CD4-positive, CD25-positive, alpha-beta regulatory T cell (primary cell): ENCODE measurements at regions not wholly inside any gene's neighbourhood (a gene's known extent, or its start where the extent isn't known, plus 50 kb on each side); places are given as distances from the start of the nearest gene placed in this dataset.

ENCODE experiments used
- ATAC-seq, 2 donors: fragments of 150-1000 bp; cut with Tn5 transposase; one replicate each; pipeline ENCODE4 v1.10.0; 2021; ENCODE audit warnings: low read depth in 2 of 2, moderate number of reproducible peaks in 2 of 2, moderate library complexity in 1 of 2
- DNase-seq, 3 donors: peaks; one replicate each; pipeline versions ENCODE4 v3.0.0 to v3.0.0-alpha.2; 2012 to 2022; ENCODE audit warnings: mixed read lengths in 1 of 3
- H3K27ac ChIP-seq: one replicate; pipeline ENCODE4 v1.7.0; 2013; ENCODE audit warnings: mild to moderate bottlenecking, low read length; ENCODE audit not compliant: insufficient read depth, poor library complexity, severe bottlenecking
- H3K27me3 ChIP-seq: one replicate; pipeline ENCODE4 v1.7.0; 2013; ENCODE audit warnings: low read length; ENCODE audit not compliant: control insufficient read depth, insufficient read depth
- H3K36me3 ChIP-seq: one replicate; pipeline ENCODE4 v1.7.0; 2013; ENCODE audit warnings: mild to moderate bottlenecking, low read length, moderate library complexity; ENCODE audit not compliant: control insufficient read depth, insufficient read depth
- H3K4me1 ChIP-seq: 2 replicates; pipeline ENCODE4 v1.7.0; 2013; ENCODE audit warnings: mild to moderate bottlenecking, low read length; ENCODE audit not compliant: insufficient read depth, control insufficient read depth, poor library complexity, severe bottlenecking
- H3K4me3 ChIP-seq: one replicate; pipeline ENCODE4 v1.7.0; 2013; ENCODE audit warnings: low read depth, mild to moderate bottlenecking, low read length, moderate library complexity
- H3K9me3 ChIP-seq, 2 experiments: 1 replicate in 1 of 2; 2 replicates in 1 of 2; pipeline ENCODE4 v1.7.0; 2013; ENCODE audit warnings: low read length in 2 of 2, mild to moderate bottlenecking in 1 of 2, moderate library complexity in 1 of 2; ENCODE audit not compliant: control insufficient read depth in 2 of 2
- H3K27ac Mint-ChIP-seq, 3 donors: one replicate each; pipeline ENCODE4 v1.8.0; 2020 to 2022; ENCODE audit warnings: mild to moderate bottlenecking in 3 of 3, mixed read lengths in 3 of 3, moderate library complexity in 2 of 3
- H3K27me3 Mint-ChIP-seq: one replicate; pipeline ENCODE4 v1.8.0; 2022; ENCODE audit warnings: mild to moderate bottlenecking, mixed read lengths
- H3K36me3 Mint-ChIP-seq: one replicate; pipeline ENCODE4 v1.8.0; 2020; ENCODE audit warnings: mixed read lengths
- H3K4me1 Mint-ChIP-seq, 4 donors: one replicate each; pipeline ENCODE4 v1.8.0; 2020 to 2022; ENCODE audit warnings: mixed read lengths in 4 of 4, mild to moderate bottlenecking in 1 of 4
- H3K4me3 Mint-ChIP-seq, 4 donors: one replicate each; pipeline ENCODE4 v1.8.0; 2020 to 2022; ENCODE audit warnings: mild to moderate bottlenecking in 4 of 4, mixed read lengths in 4 of 4, moderate library complexity in 3 of 4
- H3K9me3 Mint-ChIP-seq, 7 donors: one replicate each; pipeline ENCODE4 v1.8.0; 2020 to 2022; ENCODE audit warnings: mixed read lengths in 7 of 7, mild to moderate bottlenecking in 3 of 7, moderate library complexity in 2 of 7

DNA sequence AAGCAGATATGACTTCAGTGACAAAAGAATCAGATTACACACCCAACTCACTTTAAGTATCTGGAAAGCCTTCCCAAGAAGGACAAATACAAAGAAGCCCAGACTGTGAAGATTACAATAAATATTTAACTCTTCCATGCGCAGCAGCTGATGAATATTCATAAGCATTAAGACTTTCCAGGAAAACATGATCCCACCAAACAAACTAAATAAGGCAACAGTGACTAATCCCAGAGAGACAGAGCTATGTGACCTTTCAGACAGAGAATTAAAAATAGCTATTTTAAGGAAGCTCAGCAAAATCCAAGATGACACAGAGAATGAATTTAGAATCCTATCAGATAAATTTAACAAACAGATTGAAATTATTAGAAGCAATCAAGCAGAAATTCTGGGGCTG is 108.2 kb upstream of the UBE2E3 start:
- H3K4me3 Mint-ChIP-seq, result no peak overlapping the region
- peaks cover 8% of the 10 kb centered on the region for H3K27me3 Mint-ChIP-seq
- Histone ChIP-seq H3K4me3 (no peak overlapping the region), H3K36me3 (no peaks in the 10 kb centered on the region), H3K27ac (no peak overlapping the region), H3K4me1 (no peaks in the 10 kb centered on the region), H3K9me3 (peaks cover 0 to 2% of the 10 kb centered on the region in 2 experiments), H3K27me3 (no peaks in the 10 kb centered on the region)
- DNase-seq (no peak), ATAC-seq (no peak)
- no peaks in the 10 kb centered on the region for H3K36me3 Mint-ChIP-seq
- no peak overlapping the region for H3K27ac Mint-ChIP-seq
- H3K9me3 Mint-ChIP-seq, result peaks cover 0 to 9% (median 0%) of the 10 kb centered on the region in 7 donors
- H3K4me1 Mint-ChIP-seq, result no peaks in the 10 kb centered on the region

GRCh38 chr2:180871649-180872048 is 108.8 kb upstream of the UBE2E3 start:
- Mint-ChIP-seq H3K36me3 (no peaks in the 10 kb centered on the region), H3K9me3 (peaks cover 0 to 9% (median 0%) of the 10 kb centered on the region in 7 donors), H3K27ac (no peak overlapping the region), H3K4me3 (no peak overlapping the region), H3K4me1 (no peaks in the 10 kb centered on the region), H3K27me3 (peaks cover 8% of the 10 kb centered on the region)
- Histone ChIP-seq H3K4me1 (no peaks in the 10 kb centered on the region), H3K27me3 (no peaks in the 10 kb centered on the region), H3K9me3 (peaks cover 0 to 2% of the 10 kb centered on the region in 2 experiments), H3K4me3 (no peak overlapping the region), H3K36me3 (no peaks in the 10 kb centered on the region), H3K27ac (no peak overlapping the region)
- ATAC-seq (no peak), DNase-seq (no peak)

DNA sequence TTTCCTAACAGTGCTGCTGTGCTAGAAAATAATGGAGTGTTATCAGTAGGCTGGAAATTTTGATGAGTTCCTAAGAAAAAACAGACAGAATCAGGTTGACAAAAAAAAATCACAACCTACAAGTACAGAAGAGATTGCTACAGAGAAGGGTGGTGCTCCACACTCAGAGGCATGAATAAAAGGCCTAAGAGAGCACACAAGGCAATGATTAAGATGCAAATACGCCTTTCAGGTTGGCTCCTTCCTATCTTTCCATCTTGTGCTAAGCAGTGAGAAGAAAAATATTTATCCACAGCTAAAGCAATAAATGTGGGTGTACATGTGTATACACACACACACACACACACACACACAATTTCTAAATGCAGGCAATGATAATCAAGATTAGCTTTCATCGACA is 130.6 kb upstream of the UBE2E3 start:
- Histone ChIP-seq H3K9me3 (no peaks in the 10 kb centered on the region), H3K4me1 (no peaks in the 10 kb centered on the region), H3K4me3 (no peak overlapping the region), H3K36me3 (no peaks in the 10 kb centered on the region), H3K27ac (no peak overlapping the region), H3K27me3 (no peaks in the 10 kb centered on the region)
- Mint-ChIP-seq H3K27ac (no peak overlapping the region), H3K4me3 (no peak overlapping the region), H3K9me3 (no peaks in the 10 kb centered on the region), H3K4me1 (no peaks in the 10 kb centered on the region), H3K36me3 (no peaks in the 10 kb centered on the region), H3K27me3 (no peaks in the 10 kb centered on the region)
- ATAC-seq, result no peak
- no peak for DNase-seq

- Histone ChIP-seq H3K4me1 (no peaks in the 10 kb centered on the region), H3K27ac (no peak overlapping the region), H3K27me3 (no peaks in the 10 kb centered on the region), H3K4me3 (no peak overlapping the region), H3K9me3 (no peaks in the 10 kb centered on the region), H3K36me3 (no peaks in the 10 kb centered on the region)
- H3K27me3 Mint-ChIP-seq, result no peaks in the 10 kb centered on the region
- no peak overlapping the region for H3K4me3 Mint-ChIP-seq
- H3K4me1 Mint-ChIP-seq, result no peaks in the 10 kb centered on the region
- no peak overlapping the region for H3K27ac Mint-ChIP-seq
- no peaks in the 10 kb centered on the region for H3K9me3 Mint-ChIP-seq
- no peaks in the 10 kb centered on the region for H3K36me3 Mint-ChIP-seq
- no peak for DNase-seq
- ATAC-seq, result no peak
Observed at GRCh38 chr2:180848393-180848792, 132.0 kb upstream of the UBE2E3 start.

GRCh38 chr2:180846756-180847472 is 133.5 kb upstream of the UBE2E3 start:
- no peaks in the 10 kb centered on the region for H3K4me1 Mint-ChIP-seq
- Histone ChIP-seq H3K27me3 (no peaks in the 10 kb centered on the region), H3K9me3 (no peaks in the 10 kb centered on the region), H3K4me1 (no peaks in the 10 kb centered on the region), H3K4me3 (no peak overlapping the region), H3K36me3 (no peaks in the 10 kb centered on the region), H3K27ac (no peak overlapping the region)
- no peak overlapping the region for H3K27ac Mint-ChIP-seq
- peaks cover 0 to under 1% (median 0%) of the 10 kb centered on the region in 7 donors for H3K9me3 Mint-ChIP-seq
- H3K36me3 Mint-ChIP-seq, result no peaks in the 10 kb centered on the region
- DNase-seq (no peak), ATAC-seq (no peak)
- no peaks in the 10 kb centered on the region for H3K27me3 Mint-ChIP-seq
- no peak overlapping the region for H3K4me3 Mint-ChIP-seq

DNA sequence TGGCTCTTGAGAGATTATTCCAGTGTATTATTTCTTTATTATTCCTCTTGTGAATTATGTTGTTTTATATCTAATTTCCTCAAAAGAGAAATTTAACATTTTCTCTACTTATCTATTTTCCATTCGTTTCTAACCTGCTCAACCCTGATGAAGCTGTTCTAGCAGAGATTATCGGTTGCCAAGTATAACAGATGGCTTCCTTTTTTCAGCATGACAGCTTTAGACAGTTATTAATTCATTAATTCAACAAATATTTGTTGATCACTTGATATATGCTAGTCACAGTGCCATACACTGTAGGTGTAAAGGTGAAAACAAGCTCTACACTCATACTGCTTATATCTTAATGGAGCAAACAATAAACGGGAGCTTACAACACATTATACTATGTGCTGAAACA is 137.9 kb upstream of the UBE2E3 start:
- DNase-seq, result no peak
- no peak overlapping the region for H3K27ac ChIP-seq
- no peak for ATAC-seq
- H3K36me3 Mint-ChIP-seq, result no peaks in the 10 kb centered on the region
- H3K9me3 Mint-ChIP-seq, result peaks cover 0 to 5% (median 0%) of the 10 kb centered on the region in 7 donors
- no peaks in the 10 kb centered on the region for H3K9me3 ChIP-seq
- no peak overlapping the region for H3K4me3 ChIP-seq
- no peaks in the 10 kb centered on the region for H3K36me3 ChIP-seq
- H3K4me1 ChIP-seq, result no peaks in the 10 kb centered on the region
- H3K27ac Mint-ChIP-seq, result no peak overlapping the region
- H3K4me1 Mint-ChIP-seq, result no peaks in the 10 kb centered on the region
- H3K4me3 Mint-ChIP-seq, result no peak overlapping the region
- no peaks in the 10 kb centered on the region for H3K27me3 ChIP-seq
- peaks cover 5% of the 10 kb centered on the region for H3K27me3 Mint-ChIP-seq

DNA sequence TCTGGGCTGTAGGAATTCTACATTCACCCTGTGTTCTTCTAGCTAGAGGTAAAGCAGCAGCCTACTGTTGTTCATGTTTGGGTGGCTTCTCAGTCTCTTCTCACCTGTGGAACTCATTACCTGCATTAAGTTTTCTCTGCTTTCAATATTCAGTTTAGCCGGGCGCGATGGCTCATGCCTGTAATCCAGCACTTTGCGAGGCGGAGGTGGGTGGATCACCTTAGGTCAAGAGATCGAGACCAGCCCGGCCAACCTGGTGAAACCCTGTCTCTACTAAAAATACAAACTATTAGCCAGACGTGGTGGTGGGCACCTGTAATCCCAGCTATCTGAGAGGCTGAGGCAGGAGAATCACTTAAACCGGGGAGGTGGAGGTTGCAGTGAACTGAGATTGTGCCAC is 139.8 kb upstream of the UBE2E3 start:
- H3K4me3 ChIP-seq, result no peak overlapping the region

DNA sequence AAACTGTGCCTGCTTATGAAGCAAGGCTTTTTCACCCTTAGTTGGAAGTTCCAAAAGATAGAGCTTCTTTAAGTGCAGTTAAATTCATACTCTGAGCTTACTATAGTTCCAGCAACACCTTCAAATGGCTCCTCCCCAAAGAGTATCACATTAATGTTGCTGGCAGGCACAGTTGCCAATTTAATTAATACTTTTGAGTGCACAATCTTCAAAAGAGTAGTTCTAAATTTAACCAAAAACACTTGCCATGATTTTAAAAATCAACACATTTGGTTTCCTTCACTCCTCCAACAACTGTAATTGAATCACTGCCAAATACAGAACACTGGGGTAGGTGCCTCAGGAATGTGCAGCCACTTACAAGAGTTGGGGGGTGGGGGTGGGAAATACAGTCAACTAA is 150.6 kb upstream of the UBE2E3 start:
- no peaks in the 10 kb centered on the region for H3K36me3 Mint-ChIP-seq
- Histone ChIP-seq H3K9me3 (no peaks in the 10 kb centered on the region), H3K4me1 (no peaks in the 10 kb centered on the region), H3K27me3 (no peaks in the 10 kb centered on the region), H3K4me3 (no peak overlapping the region), H3K36me3 (no peaks in the 10 kb centered on the region), H3K27ac (no peak overlapping the region)
- peaks cover 0 to 12% (median 3%) of the 10 kb centered on the region in 7 donors for H3K9me3 Mint-ChIP-seq
- no peak for ATAC-seq
- H3K4me1 Mint-ChIP-seq, result no peaks in the 10 kb centered on the region
- H3K27me3 Mint-ChIP-seq, result no peaks in the 10 kb centered on the region
- no peak for DNase-seq
- no peak overlapping the region for H3K4me3 Mint-ChIP-seq
- H3K27ac Mint-ChIP-seq, result no peak overlapping the region

More for the DNA sequence above, 139.8 kb upstream of the UBE2E3 start:
- H3K27ac ChIP-seq, result no peak overlapping the region
- DNase-seq (no peak), ATAC-seq (no peak)
- Mint-ChIP-seq H3K27ac (no peak overlapping the region), H3K4me3 (no peak overlapping the region), H3K4me1 (no peaks in the 10 kb centered on the region), H3K36me3 (no peaks in the 10 kb centered on the region), H3K9me3 (peaks cover 0 to 5% (median 0%) of the 10 kb centered on the region in 7 donors), H3K27me3 (peaks cover 5% of the 10 kb centered on the region)
- no peaks in the 10 kb centered on the region for H3K4me1 ChIP-seq
- no peaks in the 10 kb centered on the region for H3K9me3 ChIP-seq
- no peaks in the 10 kb centered on the region for H3K27me3 ChIP-seq
- H3K36me3 ChIP-seq, result no peaks in the 10 kb centered on the region
